ENCODE measurements at regions not wholly inside any gene's neighbourhood (a gene's known extent, or its start where the extent isn't known, plus 50 kb on each side); places are given as distances from the start of the nearest gene placed in this dataset.

- no peak for TF ChIP-seq YY1 (IDR thresholded peaks at IDR 0.05; ENCODE audit: low read depth)
- no peak for TF ChIP-seq CTCF (IDR thresholded peaks at IDR 0.05)
- no peak for TF ChIP-seq POLR2AphosphoS5 (IDR thresholded peaks at IDR 0.05; ENCODE audit: low read depth, low read length)
- no peak for TF ChIP-seq USF1 (IDR thresholded peaks at IDR 0.05; ENCODE audit: borderline replicate concordance, low read depth)
- no peak for TF ChIP-seq REST (IDR thresholded peaks at IDR 0.05; ENCODE audit: low read depth, low read length)
- no peak for TF ChIP-seq SIN3A (IDR thresholded peaks at IDR 0.05; ENCODE audit: borderline replicate concordance, low read depth, low read length)
- TF ChIP-seq RAD21 (IDR thresholded peaks at IDR 0.05; ENCODE audit: low read length) = no peak
- TF ChIP-seq EP300 (IDR thresholded peaks at IDR 0.05; ENCODE audit: borderline replicate concordance in 1 of 2, low read depth in 1 of 2, low read length in 1 of 2) = no peak
- no peak for TF ChIP-seq MAX (IDR thresholded peaks at IDR 0.05; ENCODE audit: low read depth)
- no peak for TF ChIP-seq GATA2 (CRISPR knock-in tag; IDR thresholded peaks at IDR 0.05)
- no peak for TF ChIP-seq GABPA (IDR thresholded peaks at IDR 0.05; ENCODE audit: low read depth)
- TF ChIP-seq CHD2 (IDR thresholded peaks at IDR 0.05; ENCODE audit: low read length, partially characterized antibody) = no peak
- TF ChIP-seq TEAD4 (IDR thresholded peaks at IDR 0.05; ENCODE audit: borderline replicate concordance, insufficient read depth) = no peak
- TF ChIP-seq EZH2phosphoT487 (IDR thresholded peaks at IDR 0.05; ENCODE audit: borderline replicate concordance, low read depth) = no peak
These were observed 290.2 kb upstream of the CNTN3 start for GRCh38 chr3:74904646-74905045.

All from SK-N-SH (cell line).